ENCODE measurements at regions not wholly inside any gene's neighbourhood (a gene's known extent, or its start where the extent isn't known, plus 50 kb on each side); places are given as distances from the start of the nearest gene placed in this dataset.

DNA sequence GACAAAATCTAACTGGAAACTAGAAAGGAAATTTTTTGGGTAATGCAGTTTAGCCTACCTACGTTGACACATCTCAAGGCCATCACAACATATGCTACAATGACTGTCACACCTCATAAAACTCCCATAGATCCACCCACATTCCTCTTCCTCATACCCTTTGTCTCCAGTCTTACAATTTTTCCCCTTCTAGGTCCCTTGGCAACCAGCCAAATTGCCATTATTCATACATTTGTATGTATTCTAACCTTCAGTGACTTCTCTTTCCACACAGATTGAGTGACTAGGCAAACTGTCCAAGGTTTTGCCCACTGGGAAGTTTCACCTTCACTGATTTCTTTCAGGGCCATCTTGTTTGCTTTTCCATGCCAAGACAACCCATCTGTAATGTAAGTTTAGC, 100.5 kb upstream of the TPK1 start:
- DNase-seq: no peak

DNA sequence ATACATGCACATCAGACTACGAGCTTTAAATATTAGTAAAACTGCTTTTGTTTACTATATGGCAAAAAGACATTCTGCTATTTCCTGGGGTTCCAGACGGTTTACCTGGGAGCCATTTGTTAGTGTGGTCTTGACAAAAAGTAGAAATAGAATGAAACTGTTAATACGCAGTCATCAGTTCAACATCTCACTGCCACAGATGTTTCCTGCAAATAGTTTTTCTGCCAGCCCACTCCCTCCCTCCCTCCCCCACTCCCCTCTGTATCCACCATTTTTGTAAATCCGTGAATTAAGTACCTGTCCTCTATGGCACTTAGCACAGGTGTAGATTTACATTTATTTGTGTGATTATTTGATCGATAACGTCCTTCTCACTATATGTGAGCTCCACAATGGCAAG, 74.6 kb upstream of the TPK1 start:
- no peak for DNase-seq

DNA sequence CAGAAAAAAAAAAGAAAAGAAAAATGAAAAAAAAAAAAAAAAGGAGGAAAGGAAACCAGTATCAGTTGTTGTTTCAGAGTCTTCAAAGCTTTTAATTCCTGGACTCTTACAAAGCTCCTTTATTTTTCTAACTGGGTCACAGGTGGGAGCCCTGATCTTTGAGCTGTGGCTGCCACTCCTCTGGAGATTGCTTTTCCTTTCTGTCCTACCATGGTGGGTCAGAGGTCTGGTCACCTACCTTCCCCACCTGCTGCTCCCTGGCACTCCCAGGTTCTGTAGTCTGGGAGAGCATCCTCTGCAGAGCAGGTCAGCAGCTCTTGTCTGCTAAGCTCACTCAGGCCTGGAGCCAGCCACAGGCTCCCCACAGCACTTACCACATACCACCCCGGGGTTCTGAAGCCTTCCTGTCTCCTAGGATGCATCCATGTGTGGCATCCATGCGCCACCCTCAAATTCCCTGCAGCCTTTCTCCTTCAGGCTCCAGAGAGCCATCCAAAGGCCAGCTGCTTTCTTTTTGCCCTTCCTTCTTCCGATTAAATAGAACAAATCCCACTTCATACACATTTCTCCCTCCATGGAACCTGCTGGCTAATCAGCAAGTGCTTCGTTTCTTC, 73.2 kb upstream of the TPK1 start:
- DNase-seq: no peak

DNA sequence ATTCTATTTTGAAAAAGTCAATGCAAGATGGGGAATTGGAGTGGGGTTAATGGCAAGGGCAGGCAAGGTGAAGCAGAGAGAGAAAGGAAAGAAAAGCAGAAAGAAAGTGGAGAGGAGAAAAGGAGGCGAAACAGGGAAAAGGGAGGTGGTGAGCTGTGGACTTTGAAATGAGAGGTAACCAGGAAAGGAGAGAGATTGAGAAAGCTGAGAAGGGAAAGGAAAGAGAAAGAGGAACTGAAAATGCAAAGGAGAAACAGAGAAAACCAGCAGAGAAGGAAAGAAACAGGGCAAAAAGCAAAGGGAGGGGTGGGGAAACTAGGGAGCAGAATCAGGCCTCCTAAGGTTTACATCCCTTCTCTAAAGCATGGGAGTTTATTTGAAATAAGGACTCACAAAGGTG, 72.5 kb upstream of the TPK1 start:
- DNase-seq: no peak

DNA sequence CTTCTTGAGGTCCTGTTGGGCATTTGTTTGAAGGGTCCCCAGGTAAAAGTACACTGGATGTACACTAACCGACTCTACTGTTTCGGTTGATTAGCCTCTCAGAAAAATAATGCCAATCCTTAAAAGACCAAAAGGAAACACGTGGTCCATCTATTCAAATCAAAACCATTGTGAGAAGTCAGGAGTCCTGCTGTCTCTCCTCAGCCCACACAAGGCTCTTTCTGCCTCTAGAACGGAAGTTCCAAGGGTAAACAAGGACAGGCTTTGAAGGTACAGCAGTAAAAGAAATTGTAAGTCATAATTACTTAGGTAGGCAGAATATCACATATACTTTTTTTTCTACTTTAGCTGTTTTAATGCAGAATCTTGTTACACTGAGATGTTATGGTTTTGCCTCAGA, 71.7 kb upstream of the TPK1 start:
- DNase-seq: no peak

DNA sequence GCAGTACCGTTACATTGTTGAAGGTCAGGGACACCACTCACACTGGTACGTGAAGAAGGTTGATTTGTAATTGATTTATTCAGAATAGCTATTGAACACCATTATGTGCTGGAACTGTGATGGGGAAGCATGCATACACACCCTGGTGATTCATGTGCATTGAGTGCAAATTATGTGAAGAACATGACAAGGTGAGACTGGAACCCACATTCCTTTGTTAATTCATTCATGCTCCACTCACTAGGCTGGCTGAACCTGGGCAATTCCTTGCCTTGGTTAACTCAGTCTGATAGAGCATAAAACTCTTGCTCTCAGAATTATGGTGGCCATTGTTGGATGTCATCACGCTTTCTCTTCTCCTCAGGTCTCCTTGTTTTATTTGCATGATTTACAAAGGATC, 67.3 kb upstream of the TPK1 start:
- no peak for DNase-seq

DNA sequence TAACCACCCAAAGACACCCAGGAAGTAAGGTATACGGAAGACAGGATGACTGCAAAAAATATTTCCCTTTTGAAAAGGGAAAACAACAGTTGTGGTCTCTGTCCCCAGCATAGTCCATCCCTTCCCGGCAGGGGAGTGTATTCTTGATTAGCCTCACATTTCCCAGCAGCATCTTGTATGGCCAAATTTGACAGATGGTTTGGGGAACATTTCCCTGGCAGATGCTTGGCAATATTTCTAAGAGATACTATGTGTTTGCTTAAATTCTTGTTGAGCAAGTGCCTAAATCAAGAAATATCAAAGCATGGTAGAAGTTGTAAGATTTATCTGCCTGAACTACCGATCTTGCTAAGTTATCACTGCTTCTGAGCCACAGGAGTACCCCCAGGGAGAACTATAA, 56.9 kb upstream of the TPK1 start:
- no peak for DNase-seq

All from NCI-H526 (cell line).